Liver (tissue), 8 donors: ENCODE measurements at regions not wholly inside any gene's neighbourhood (a gene's known extent, or its start where the extent isn't known, plus 50 kb on each side); places are given as distances from the start of the nearest gene placed in this dataset.

Source experiments
- DNase-seq: peaks from one replicate; pipeline ENCODE4 v3.0.0-alpha.2; 2017; ENCODE audit warnings: low spot score
- H3K27ac ChIP-seq, 2 donors: one replicate each; pipeline ENCODE4 v1.7.0; 2013; ENCODE audit warnings: inconsistent platforms in 2 of 2, low read length in 2 of 2, control low read depth in 1 of 2, low read depth in 1 of 2, mild to moderate bottlenecking in 1 of 2
- H3K27me3 ChIP-seq, 4 donors: one replicate each; pipeline versions ENCODE4 v1.6.1 to v1.7.0; 2013; ENCODE audit warnings: low read length in 3 of 4, inconsistent platforms in 1 of 4, mild to moderate bottlenecking in 1 of 4, moderate library complexity in 1 of 4; ENCODE audit not compliant: control insufficient read depth in 4 of 4, insufficient read depth in 4 of 4
- H3K36me3 ChIP-seq, 4 donors: one replicate each; pipeline versions ENCODE4 v1.6.1 to v1.7.0; 2013; ENCODE audit warnings: low read length in 3 of 4, mild to moderate bottlenecking in 3 of 4, low read depth in 1 of 4, moderate library complexity in 1 of 4; ENCODE audit not compliant: control insufficient read depth in 4 of 4, insufficient read depth in 3 of 4
- H3K4me1 ChIP-seq, 4 donors: one replicate each; pipeline versions ENCODE4 v1.6.1 to v1.7.0; 2013; ENCODE audit warnings: low read length in 3 of 4, mild to moderate bottlenecking in 3 of 4, moderate library complexity in 1 of 4; ENCODE audit not compliant: control insufficient read depth in 4 of 4, insufficient read depth in 4 of 4
- H3K4me3 ChIP-seq, 3 donors: one replicate each; pipeline versions ENCODE4 v1.6.1 to v1.7.0; 2013; ENCODE audit warnings: low read length in 3 of 3, control low read depth in 1 of 3, low read depth in 1 of 3, mild to moderate bottlenecking in 1 of 3
- H3K9ac ChIP-seq, 2 donors: one replicate each; pipeline ENCODE4 v1.7.0; 2013; ENCODE audit warnings: low read length in 2 of 2, mild to moderate bottlenecking in 2 of 2, moderate library complexity in 2 of 2, control low read depth in 1 of 2, low read depth in 1 of 2
- H3K9me3 ChIP-seq, 4 donors: one replicate each; pipeline versions ENCODE4 v1.6.1 to v1.7.0; 2013; ENCODE audit warnings: low read length in 3 of 4; ENCODE audit not compliant: control insufficient read depth in 4 of 4
- EGR1 ChIP-seq, 2 donors: IDR thresholded peaks; 2 replicates each; pipeline ENCODE4 v1.6.1; 2016 to 2018; ENCODE audit warnings: antibody characterized with exemption in 2 of 2, low read depth in 2 of 2
- FOXA1 ChIP-seq: IDR thresholded peaks from 2 replicates; pipeline ENCODE4 v1.6.1; 2016; ENCODE audit warnings: antibody characterized with exemption
- FOXA2 ChIP-seq: IDR thresholded peaks from 2 replicates; pipeline ENCODE4 v1.6.1; 2016; ENCODE audit warnings: antibody characterized with exemption
- HNF4A ChIP-seq, 2 donors: conservative IDR thresholded peaks; 2 replicates each; pipeline ENCODE4 v1.6.1; 2016; ENCODE audit warnings: antibody characterized with exemption in 2 of 2, mild to moderate bottlenecking in 2 of 2
- HNF4G ChIP-seq: IDR thresholded peaks from 2 replicates; pipeline ENCODE4 v1.6.1; 2016; ENCODE audit warnings: antibody characterized with exemption
- JUND ChIP-seq, 2 donors: IDR thresholded peaks; 2 replicates each; pipeline ENCODE4 v1.6.1; 2016; ENCODE audit warnings: antibody characterized with exemption in 2 of 2
- NR2F2 ChIP-seq: IDR thresholded peaks from 2 replicates; pipeline ENCODE4 v1.6.1; 2016; ENCODE audit warnings: antibody characterized with exemption
- REST ChIP-seq: IDR thresholded peaks from 2 replicates; pipeline ENCODE4 v1.6.1; 2016; ENCODE audit warnings: antibody characterized with exemption, mild to moderate bottlenecking
- TAF1 ChIP-seq: conservative IDR thresholded peaks from 2 replicates; pipeline ENCODE4 v1.6.1; 2016; ENCODE audit warnings: antibody characterized with exemption, mild to moderate bottlenecking
- YY1 ChIP-seq: IDR thresholded peaks from 2 replicates; pipeline ENCODE4 v1.6.1; 2016; ENCODE audit warnings: antibody characterized with exemption, mild to moderate bottlenecking
- ZBTB33 ChIP-seq: IDR thresholded peaks from 2 replicates; pipeline ENCODE4 v1.6.1; 2016; ENCODE audit warnings: antibody characterized with exemption
- WGBS: extraction: QIAGEN DNeasy Blood & Tissue Kit; methylation state at CpG from one replicate; pipeline ENCODE4 v1.1.7; 2013; 5-methylcytosine and 5-hydroxymethylcytosine counted together
- TF ChIP-seq, protein P1 (sequence below): fragments of 150-350 bp; IDR thresholded peaks from 2 replicates; pipeline ENCODE4 v1.5.1; 2017; ENCODE audit warnings: improper control_type of control experiment, low read depth, low read length; ENCODE audit not compliant: missing input control
- TF ChIP-seq, protein P2 (sequence below): IDR thresholded peaks from 2 replicates; pipeline ENCODE4 v1.6.1; 2016; ENCODE audit warnings: antibody characterized with exemption
- donor health status: healthy.
- donor health status: healthy.
- donor health status: healthy.
- donor health status: healthy.
- donor health status: healthy.

DNA sequence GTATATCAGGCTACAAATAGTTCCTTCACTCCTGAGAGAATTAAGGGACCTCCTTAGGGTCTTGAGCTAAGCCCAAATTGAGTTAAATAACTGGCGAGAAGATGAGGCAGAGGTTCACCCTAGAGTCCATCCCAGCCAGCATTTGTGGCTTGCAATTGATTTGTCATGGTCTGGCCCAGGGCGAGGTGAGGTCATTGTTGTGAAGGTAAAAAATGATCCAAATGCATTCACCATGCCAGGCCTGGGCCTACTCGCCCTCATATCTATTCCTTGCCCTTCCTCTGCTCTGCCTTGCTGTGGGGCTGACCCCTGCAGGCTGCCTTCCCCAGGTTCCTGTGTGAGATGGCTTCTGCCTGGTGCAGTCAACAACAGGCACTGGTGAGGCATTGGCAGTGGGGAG is 207.2 kb downstream of the ZNF365 start:
- H3K4me3 ChIP-seq: no peak overlapping the region
- TF ChIP-seq TAF1 (no peak), REST (no peak), EGR1 (IDR thresholded peaks at IDR 0.05; ENCODE audit: low read depth in 2 of 2) (no peak), ZBTB33 (no peak), FOXA2 (no peak)
- TF ChIP-seq, protein P1, sequence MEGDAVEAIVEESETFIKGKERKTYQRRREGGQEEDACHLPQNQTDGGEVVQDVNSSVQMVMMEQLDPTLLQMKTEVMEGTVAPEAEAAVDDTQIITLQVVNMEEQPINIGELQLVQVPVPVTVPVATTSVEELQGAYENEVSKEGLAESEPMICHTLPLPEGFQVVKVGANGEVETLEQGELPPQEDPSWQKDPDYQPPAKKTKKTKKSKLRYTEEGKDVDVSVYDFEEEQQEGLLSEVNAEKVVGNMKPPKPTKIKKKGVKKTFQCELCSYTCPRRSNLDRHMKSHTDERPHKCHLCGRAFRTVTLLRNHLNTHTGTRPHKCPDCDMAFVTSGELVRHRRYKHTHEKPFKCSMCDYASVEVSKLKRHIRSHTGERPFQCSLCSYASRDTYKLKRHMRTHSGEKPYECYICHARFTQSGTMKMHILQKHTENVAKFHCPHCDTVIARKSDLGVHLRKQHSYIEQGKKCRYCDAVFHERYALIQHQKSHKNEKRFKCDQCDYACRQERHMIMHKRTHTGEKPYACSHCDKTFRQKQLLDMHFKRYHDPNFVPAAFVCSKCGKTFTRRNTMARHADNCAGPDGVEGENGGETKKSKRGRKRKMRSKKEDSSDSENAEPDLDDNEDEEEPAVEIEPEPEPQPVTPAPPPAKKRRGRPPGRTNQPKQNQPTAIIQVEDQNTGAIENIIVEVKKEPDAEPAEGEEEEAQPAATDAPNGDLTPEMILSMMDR: no peak
- H3K27ac ChIP-seq: no peak overlapping the region
- H3K27me3 ChIP-seq: peaks cover 0 to 2% (median 0%) of the 10 kb centered on the region in 4 donors
- H3K4me1 ChIP-seq: no peaks in the 10 kb centered on the region
- no peaks in the 10 kb centered on the region for H3K36me3 ChIP-seq
- no peaks in the 10 kb centered on the region for H3K9me3 ChIP-seq
- H3K9ac ChIP-seq: no peak overlapping the region
- WGBS: 90% methylated on average over 3 of the region's 3 CpGs
- no peak for DNase-seq

DNA sequence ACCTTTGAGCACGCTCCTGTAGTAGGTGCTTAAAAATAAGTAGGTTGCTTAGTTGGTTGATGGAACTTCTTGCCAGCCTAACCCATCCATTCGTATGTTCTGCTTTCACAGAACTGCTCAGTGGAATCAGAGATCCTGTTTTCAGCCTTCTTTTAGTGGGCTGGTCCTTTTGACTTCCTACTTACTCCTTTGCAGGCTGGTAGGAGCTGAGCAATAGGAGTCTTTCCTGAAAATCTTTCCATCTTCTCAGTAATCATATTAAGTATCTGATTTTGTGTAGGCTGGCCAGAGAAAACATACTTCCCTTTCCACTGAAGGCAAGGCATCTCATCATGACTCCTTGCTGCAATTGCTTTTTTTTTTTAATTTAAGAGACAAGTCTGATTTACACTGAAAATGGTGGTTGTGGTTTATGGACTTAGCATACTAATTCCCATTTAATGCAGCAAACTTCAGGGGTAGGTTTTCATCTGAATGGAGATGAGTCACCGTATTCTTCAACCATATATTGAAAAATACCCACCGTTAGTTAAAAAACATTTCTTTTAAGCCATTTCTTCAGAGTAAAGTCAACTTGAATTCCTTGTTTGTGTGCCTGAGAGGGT is 208.0 kb downstream of the ZNF365 start:
- H3K27me3 ChIP-seq: peaks cover 0 to 2% (median 0%) of the 10 kb centered on the region in 4 donors
- H3K27ac ChIP-seq: peak overlapping the region in 1 of 2 donors; percentile 40
- no peaks in the 10 kb centered on the region for H3K9me3 ChIP-seq
- H3K9ac ChIP-seq: no peak overlapping the region
- DNase-seq: no peak
- WGBS: 86% methylated on average over 4 of the region's 4 CpGs
- H3K36me3 ChIP-seq: no peaks in the 10 kb centered on the region
- no peak for TF ChIP-seq FOXA1
- no peak for TF ChIP-seq HNF4G
- no peak for TF ChIP-seq FOXA2
- no peak for TF ChIP-seq HNF4A (conservative IDR thresholded peaks at IDR 0.05)
- no peak overlapping the region for H3K4me3 ChIP-seq
- H3K4me1 ChIP-seq: no peaks in the 10 kb centered on the region

- TF ChIP-seq, protein P1: no peak
- TF ChIP-seq, protein P2, sequence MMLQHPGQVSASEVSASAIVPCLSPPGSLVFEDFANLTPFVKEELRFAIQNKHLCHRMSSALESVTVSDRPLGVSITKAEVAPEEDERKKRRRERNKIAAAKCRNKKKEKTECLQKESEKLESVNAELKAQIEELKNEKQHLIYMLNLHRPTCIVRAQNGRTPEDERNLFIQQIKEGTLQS: no peak
- TF ChIP-seq NR2F2 (peak; percentile 55), YY1 (no peak), JUND (IDR thresholded peaks at IDR 0.05) (no peak), REST (no peak)
- Histone ChIP-seq H3K9me3 (no peaks in the 10 kb centered on the region), H3K27ac (peak overlapping the region in 1 of 2 donors; percentile 40), H3K4me1 (no peaks in the 10 kb centered on the region), H3K36me3 (no peaks in the 10 kb centered on the region), H3K27me3 (peaks cover 0 to 2% (median 0%) of the 10 kb centered on the region in 4 donors), H3K4me3 (no peak overlapping the region), H3K9ac (no peak overlapping the region)
- WGBS: 69% methylated on average over 7 of the region's 7 CpGs
- DNase-seq: no peak
Measured at GRCh38 chr10:62582804-62583208, 208.6 kb downstream of the ZNF365 start.
